ENCODE measurements at regions not wholly inside any gene's neighbourhood (a gene's known extent, or its start where the extent isn't known, plus 50 kb on each side); places are given as distances from the start of the nearest gene placed in this dataset.

DNA sequence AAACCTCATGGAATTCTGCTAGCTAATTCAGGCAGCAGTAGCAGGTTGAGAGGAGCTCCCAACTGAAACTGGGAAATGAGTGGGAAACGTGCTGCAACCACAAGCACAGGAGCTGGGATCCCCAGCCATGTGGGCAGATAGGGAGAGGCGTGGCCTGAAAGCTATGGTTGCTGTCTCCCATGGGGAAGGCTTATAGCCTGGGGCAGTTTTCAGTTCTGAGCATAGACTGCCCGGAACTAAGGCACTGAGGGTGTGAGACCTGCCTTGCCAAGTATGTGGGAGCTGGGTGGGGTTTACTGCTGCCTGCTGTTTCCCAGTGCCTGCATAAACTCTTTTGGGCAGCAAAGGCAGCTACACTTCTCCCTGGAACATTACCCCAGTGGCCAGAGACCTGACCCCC, 229.5 kb downstream of the TUSC7 start:
- Histone ChIP-seq H3K36me3 (ENCODE audit: insufficient read depth, low read length) (no peaks in the 10 kb centered on the region), H3K27ac (ENCODE audit: low read depth in 1 of 2, low read length in 2 of 2) (no peak overlapping the region), H3K27me3 (ENCODE audit: control insufficient read depth in 1 of 2, insufficient read depth in 2 of 2, low read length in 2 of 2) (no peaks in the 10 kb centered on the region), H3K4me3 (ENCODE audit: low read length) (no peak overlapping the region), H3K4me1 (ENCODE audit: insufficient read depth, low read length) (no peaks in the 10 kb centered on the region), H3K9me3 (ENCODE audit: control insufficient read depth in 1 of 2, insufficient read depth in 1 of 2, low read length in 2 of 2) (peaks cover 0 to 4% of the 10 kb centered on the region in 2 experiments)
- Mint-ChIP-seq H3K27ac (no peak overlapping the region), H3K36me3 (ENCODE audit: low read depth) (no peaks in the 10 kb centered on the region), H3K4me3 (no peak overlapping the region), H3K27me3 (no peaks in the 10 kb centered on the region), H3K4me1 (ENCODE audit: low read depth) (no peaks in the 10 kb centered on the region), H3K9me3 (peaks cover 11% of the 10 kb centered on the region)
- POLR2A ChIA-PET, result no interaction called here
- ATAC-seq (ENCODE audit: poor library complexity), result no peak
- CTCF ChIA-PET, result no interaction called here
- DNase-seq, result no peak
- TF ChIP-seq, protein P1, sequence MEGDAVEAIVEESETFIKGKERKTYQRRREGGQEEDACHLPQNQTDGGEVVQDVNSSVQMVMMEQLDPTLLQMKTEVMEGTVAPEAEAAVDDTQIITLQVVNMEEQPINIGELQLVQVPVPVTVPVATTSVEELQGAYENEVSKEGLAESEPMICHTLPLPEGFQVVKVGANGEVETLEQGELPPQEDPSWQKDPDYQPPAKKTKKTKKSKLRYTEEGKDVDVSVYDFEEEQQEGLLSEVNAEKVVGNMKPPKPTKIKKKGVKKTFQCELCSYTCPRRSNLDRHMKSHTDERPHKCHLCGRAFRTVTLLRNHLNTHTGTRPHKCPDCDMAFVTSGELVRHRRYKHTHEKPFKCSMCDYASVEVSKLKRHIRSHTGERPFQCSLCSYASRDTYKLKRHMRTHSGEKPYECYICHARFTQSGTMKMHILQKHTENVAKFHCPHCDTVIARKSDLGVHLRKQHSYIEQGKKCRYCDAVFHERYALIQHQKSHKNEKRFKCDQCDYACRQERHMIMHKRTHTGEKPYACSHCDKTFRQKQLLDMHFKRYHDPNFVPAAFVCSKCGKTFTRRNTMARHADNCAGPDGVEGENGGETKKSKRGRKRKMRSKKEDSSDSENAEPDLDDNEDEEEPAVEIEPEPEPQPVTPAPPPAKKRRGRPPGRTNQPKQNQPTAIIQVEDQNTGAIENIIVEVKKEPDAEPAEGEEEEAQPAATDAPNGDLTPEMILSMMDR (IDR thresholded peaks at IDR 0.05), result no peak
- intact Hi-C loops (cut with DNase I, micrococcal nuclease), result no loop called here

DNA sequence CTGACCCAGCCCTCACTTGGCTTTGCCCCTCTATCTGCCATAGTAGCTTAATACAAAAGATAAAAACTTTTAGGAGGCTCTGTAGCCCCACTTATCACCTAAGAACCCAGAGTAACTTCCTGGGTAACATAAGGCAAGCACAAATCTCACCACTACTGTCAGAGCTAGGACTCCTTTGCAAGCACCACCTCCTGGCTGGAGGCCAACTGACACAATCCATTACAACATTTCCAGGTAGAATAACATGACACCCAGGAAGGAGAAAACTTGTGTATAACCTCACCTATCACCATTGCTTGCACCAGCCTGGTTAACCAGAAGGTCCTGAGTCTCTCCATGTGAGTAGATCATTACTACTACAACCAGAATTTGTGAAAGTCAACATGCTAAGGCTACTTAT, 230.0 kb downstream of the TUSC7 start:
- peaks cover 0 to 4% of the 10 kb centered on the region in 2 experiments for H3K9me3 ChIP-seq (ENCODE audit: control insufficient read depth in 1 of 2, insufficient read depth in 1 of 2, low read length in 2 of 2)
- TF ChIP-seq, protein P1 (IDR thresholded peaks at IDR 0.05), result no peak
- Mint-ChIP-seq H3K4me3 (no peak overlapping the region), H3K36me3 (ENCODE audit: low read depth) (no peaks in the 10 kb centered on the region), H3K4me1 (ENCODE audit: low read depth) (no peaks in the 10 kb centered on the region), H3K27ac (no peak overlapping the region), H3K27me3 (no peaks in the 10 kb centered on the region), H3K9me3 (peaks cover 13% of the 10 kb centered on the region)
- intact Hi-C loops (cut with DNase I, micrococcal nuclease), result no loop called here
- no peak overlapping the region for H3K4me3 ChIP-seq (ENCODE audit: low read length)
- POLR2A ChIA-PET, result no interaction called here
- H3K36me3 ChIP-seq (ENCODE audit: insufficient read depth, low read length), result no peaks in the 10 kb centered on the region
- H3K27me3 ChIP-seq (ENCODE audit: control insufficient read depth in 1 of 2, insufficient read depth in 2 of 2, low read length in 2 of 2), result no peaks in the 10 kb centered on the region
- CTCF ChIA-PET, result no interaction called here
- DNase-seq (no peak), ATAC-seq (ENCODE audit: poor library complexity) (no peak)
- H3K27ac ChIP-seq (ENCODE audit: low read depth in 1 of 2, low read length in 2 of 2), result no peak overlapping the region
- H3K4me1 ChIP-seq (ENCODE audit: insufficient read depth, low read length), result no peaks in the 10 kb centered on the region

- POLR2A ChIA-PET, result no interaction called here
- Mint-ChIP-seq H3K9me3 (peaks cover 13% of the 10 kb centered on the region), H3K36me3 (ENCODE audit: low read depth) (no peaks in the 10 kb centered on the region), H3K27ac (no peak overlapping the region), H3K27me3 (no peaks in the 10 kb centered on the region), H3K4me3 (no peak overlapping the region), H3K4me1 (ENCODE audit: low read depth) (no peaks in the 10 kb centered on the region)
- ATAC-seq (ENCODE audit: poor library complexity) (no peak), DNase-seq (no peak)
- CTCF ChIA-PET, result no interaction called here
- Histone ChIP-seq H3K4me1 (ENCODE audit: insufficient read depth, low read length) (no peaks in the 10 kb centered on the region), H3K36me3 (ENCODE audit: insufficient read depth, low read length) (no peaks in the 10 kb centered on the region), H3K27me3 (ENCODE audit: control insufficient read depth in 1 of 2, insufficient read depth in 2 of 2, low read length in 2 of 2) (no peaks in the 10 kb centered on the region), H3K4me3 (ENCODE audit: low read length) (no peak overlapping the region), H3K27ac (ENCODE audit: low read depth in 1 of 2, low read length in 2 of 2) (no peak overlapping the region), H3K9me3 (ENCODE audit: control insufficient read depth in 1 of 2, insufficient read depth in 1 of 2, low read length in 2 of 2) (peaks cover 0 to 4% of the 10 kb centered on the region in 2 experiments)
- intact Hi-C loops (cut with DNase I, micrococcal nuclease), result no loop called here
- TF ChIP-seq, protein P1 (IDR thresholded peaks at IDR 0.05), result no peak
Observed at GRCh38 chr3:116940719-116941118, 231.1 kb downstream of the TUSC7 start.

All from CD4-positive, alpha-beta T cell (primary cell).